NOMO-1 (cell line): ENCODE measurements at regions not wholly inside any gene's neighbourhood (a gene's known extent, or its start where the extent isn't known, plus 50 kb on each side); places are given as distances from the start of the nearest gene placed in this dataset.

Source experiments
- DNase-seq, 2 experiments: peaks; one replicate each; lab custom pipeline; 2025; ENCODE audit not compliant: unreplicated experiment in 2 of 2; lab: John Stamatoyannopoulos, UW

DNA sequence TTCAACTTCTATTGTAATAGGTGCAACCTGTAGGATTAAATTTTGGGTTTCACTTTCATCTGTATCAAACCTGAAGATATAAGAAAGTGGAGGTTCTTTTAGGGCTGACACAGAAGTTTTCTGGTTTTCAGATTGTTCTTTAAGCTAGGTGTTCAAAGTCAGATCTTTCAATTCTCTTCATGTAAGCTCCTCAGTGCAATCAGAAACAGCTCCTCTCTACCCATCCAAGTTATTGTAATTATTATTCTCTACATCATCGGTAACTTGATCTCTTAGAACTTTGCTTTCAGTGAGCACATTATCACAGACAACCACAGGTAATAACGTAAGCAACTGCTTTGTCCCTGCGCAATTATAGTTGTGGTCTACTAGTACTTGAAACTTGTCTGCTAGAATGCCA is 179.4 kb downstream of the MYCN start:
- DNase-seq = no peak

DNA sequence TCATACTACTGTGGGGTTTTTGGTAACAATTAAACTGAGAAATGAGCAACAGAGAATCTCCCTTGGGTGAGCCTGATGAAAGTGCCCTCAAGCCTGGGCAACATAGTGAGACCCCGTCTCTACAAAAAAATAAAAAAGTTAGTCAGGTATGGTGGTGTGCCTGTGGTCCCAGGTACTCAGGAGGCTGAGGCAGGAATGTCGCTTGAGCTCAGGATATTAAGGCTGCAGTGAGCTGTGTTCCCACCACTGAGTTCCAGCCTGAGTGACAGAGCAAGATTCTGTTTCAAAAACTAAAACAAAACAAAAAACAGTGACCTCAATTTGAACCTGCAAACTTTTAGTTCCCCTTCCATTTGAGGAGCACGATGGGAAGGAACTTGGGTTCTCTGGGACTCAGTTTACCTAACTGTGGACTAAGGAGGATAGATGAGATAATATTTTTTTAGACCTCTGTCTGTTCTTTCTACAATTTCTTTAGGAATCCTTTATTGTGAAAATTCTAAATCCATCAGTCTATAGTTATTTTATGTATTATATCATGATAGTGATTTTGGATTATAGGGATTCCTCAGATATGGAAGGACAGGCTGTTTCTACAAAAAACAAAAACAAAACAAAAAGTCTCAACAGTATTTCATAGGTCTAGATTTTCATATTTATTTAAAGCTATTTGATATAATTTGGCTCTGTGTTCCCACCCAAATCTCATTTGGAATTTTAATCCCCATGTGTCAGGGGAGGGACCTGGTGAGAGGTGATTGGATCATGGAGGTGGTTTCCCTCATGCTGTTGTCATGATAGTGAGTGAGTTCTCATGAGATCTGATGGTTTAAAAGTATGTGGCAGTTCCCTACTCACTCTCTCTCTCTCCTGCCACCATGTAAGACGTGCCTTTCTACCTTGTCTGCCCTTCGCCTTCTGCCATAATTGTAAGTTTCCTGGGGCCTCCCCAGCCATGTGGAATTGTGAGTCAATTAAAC is 178.6 kb downstream of the MYCN start:
- DNase-seq = no peak

DNA sequence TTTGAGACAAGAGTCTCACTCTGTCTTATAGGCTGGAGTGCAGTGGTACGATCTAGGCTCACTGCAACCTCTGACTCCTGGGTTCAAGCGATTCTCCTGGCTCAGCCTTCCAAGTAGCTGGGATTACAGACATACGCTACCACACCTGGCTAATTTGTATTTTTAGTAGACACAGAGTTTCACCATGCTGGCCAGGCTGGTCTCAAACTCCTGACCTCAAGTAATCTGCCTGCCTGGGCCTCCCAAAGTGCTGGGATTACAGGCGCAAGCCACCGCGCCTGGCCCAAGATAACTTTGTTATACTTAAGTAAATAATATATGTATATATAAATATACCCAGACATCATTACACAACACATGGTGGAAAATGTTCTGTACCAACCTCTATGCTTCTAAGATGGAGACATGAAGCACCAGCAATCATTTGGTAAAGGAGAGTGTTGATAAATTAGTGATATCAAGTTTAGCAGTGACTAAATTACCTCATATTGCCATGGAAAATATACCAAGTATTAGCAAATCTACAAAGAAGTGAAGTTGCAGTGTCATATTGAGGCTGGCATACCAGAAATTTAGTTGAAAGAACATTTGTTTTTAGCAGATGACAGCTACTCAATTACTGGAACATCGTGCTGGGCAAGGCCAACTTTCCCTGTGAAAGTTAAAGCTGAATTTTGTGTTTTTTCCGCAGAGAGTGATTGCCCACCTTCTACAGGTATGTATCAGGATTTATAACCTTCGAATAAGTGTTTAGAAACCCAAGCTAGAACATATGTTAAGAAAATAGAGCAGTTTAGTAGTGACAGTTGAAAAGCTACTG is 177.7 kb downstream of the MYCN start:
- DNase-seq = no peak

DNA sequence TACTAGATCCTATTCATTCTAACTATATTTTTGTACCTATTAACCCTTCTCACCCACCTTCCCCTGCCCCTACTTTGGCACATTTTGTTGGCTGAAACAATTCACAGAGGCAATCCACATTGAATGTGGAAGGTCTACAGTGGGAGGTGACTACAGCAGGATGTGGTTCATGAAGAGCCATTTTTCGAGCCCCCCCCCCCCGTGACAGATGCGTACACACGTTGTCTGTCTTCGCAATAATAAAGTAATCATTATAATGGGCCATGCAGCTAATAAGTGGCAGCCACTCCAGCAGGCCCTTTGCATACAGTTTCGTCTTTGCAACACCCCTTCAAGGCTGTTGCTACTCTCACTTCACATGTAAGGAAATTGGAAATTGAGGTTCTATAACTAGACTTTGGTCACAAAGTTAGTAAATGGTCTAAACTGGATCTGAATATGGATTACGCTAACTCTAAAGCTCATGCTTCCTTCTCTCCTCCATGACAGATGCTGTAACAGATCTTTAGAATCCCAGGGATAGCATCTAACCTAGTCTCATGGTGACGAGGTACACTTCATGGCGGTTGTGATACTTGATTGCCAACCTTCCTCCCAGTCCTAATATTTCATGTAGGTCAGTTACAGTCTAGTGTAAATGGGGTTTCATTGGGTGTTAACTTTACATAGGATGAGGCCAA is 176.8 kb downstream of the MYCN start:
- no peak for DNase-seq

DNA sequence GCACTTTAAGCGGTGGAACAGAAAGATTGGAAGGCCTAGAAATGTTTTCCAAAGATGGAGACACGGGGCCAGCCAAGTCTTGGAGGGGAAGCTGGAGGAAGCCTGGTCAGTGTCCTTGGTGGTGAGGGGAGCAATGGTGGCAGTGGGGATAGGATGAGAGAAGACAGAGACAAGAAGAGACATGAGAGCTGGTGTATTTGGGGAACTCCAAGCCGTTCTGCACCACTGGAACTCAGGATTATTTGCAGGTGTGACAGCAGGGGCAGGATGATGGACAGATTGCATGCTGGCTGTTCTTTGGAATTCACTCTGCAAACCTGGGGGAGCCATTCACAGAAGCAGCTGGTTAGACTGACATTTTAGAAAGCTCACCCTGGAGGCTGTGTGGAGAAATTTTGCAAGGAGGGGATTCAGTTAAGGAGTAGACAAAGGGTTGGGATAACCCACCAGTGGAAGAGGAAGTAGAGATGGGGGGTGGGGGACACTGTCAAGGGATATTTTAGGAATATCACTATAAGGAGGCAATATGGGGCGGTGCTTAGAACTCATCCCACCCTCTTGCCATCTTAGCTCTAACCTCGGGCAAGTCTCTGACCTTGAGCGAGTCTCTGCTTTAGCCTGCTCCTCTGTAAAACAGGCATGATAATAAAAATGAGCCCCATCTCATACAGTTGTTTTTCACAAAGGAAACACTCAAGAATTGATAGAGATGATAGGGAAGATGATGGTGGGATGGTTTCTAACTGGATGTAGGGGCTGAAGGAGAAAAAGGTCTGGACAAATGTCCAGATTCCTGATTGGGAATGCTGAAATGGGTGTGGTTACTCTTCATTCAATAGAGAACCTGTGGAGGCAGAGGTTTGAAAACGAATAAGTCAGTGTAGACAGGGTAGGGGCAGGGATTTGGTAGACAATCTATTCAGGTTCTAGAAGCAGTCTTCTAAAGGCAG is 175.8 kb downstream of the MYCN start:
- DNase-seq = no peak

DNA sequence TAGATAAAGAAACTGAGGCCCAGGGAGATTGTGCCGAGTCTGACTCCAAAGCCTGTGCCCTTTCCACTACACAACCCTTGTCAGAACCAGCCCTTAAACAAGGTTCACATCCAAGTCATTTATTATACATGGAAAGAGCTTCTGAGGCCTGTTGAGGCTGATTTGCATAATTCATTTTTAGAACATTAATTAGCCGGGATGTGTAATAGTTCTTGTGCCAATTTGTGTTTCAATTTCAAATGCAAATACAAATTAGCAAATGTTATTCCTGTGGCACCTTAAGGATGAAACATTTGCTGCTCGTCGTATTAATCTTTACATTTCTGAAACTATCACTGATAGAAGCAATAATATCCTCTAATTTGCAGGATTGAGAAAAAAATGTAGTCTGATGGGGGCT is 174.9 kb downstream of the MYCN start:
- DNase-seq = no peak

DNA sequence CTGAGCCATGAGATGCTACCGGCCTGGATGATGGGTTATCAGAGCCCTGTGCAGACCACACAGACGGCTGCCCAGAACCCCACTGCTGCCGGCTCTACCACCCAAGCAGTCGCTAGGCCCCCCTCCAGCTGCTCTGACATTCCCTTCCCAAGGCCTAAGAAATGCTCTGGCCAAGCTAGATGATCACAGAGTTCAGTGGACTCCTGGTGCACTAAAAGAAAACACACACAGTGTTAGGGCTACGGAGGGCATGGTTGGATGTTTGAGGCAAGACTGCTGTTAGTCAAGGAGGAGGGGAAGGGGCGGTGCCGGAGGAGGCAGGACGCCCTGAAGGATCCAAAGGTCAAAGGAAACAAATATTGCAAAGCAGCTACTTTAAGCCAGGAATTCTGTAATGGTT is 174.5 kb downstream of the MYCN start:
- no peak for DNase-seq

DNA sequence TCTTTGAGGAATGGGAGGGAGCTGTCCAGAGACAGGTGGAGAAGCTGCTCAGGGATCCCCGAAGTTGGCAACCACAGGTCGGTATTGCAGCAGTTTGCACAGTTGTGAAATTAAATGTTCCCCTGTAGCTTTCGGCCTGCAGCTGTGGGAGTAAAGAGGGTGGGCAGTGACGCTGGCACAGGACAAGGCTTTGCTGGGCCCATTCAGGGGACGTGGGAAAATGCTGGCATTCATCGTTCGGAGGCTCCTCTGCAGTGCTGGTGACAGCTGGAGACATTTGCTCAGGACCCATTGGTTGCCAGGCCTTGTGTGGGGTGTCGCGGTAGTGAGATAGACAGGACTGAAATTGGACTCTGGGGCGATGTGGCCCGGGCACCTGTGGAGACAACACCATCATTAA is 173.7 kb downstream of the MYCN start:
- DNase-seq = no peak

DNA sequence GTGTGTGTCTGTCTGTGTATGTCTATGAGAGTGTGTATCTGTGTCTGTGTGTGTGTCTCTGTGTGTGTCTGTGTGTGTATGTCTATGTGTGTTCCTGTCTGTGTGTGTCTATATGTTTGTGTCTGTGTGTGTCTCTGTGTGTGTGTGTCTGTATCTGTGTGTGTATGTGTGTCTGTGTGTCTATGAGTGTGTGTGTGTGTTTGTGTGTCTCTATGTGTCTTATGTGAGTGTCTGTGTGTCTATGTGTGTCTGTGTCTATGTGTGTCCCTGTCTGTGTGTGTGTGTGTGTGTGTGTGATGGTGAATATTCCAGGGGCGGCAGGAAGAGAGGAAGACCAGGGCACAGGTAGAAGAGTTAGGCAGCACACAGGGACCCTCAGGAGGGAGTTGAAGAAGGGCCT is 173.2 kb downstream of the MYCN start:
- DNase-seq = no peak

DNA sequence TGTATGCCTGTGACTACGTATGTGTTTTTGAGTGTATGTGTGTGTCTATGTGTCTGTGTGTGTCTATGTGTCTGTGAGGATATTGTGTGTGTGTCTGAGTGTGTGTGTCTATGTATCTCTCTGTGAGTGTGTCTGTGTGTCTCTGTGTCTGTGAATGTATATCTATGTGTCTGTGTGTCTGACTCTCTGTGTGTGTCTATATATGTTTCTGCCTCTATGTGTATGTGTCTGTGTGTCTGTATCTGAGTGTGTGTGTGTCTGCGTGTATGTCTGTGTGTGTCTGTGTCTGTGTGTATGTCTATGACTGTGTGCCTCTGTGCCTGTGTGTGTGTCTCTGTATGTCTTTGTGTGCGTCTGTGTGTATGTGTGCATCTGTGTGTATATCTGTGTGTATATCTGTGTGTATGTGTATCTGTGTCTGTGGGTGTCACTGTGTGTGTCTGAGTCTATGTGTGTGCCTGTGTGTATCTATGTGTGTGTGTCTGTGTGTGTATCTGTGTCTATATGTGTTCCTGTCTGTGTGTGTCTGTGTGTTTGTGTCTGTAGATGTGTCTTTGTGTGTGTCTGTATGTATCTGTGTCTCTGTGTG is 172.7 kb downstream of the MYCN start:
- no peak for DNase-seq

DNA sequence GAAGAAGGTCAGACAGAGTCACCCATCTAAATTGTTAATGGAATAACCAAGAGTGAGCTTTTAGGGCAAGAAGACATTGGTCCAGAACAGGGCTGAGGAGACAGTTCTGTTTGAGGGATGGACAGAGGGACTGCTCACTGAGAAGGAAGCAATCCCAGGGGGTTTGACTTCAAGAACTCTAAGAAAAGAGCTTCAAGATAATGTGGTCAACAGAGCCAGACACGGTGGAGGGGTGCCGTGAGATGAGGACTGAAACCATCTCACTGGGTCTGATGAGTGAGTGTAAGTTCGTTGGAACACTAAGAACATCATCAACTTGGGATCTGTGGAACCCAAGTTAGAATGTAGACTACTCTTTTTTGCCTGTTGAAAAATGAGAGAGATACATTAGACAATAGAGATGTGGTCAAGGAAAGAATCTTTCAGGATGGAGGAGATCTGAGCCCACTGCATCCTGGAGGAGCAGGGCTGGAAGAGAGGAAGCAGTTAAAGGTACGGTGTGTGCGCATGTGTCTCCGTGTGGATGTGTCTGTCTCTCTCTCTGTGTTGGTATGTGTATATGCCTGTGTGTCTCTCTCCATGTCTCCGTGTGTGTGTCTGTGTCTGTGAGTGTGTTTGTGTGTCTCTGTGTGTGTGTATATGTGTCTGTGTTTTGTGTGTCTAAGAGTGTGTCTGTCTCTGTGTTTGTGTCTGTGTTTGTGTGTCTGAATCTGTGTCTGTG is 172.1 kb downstream of the MYCN start:
- DNase-seq = no peak

DNA sequence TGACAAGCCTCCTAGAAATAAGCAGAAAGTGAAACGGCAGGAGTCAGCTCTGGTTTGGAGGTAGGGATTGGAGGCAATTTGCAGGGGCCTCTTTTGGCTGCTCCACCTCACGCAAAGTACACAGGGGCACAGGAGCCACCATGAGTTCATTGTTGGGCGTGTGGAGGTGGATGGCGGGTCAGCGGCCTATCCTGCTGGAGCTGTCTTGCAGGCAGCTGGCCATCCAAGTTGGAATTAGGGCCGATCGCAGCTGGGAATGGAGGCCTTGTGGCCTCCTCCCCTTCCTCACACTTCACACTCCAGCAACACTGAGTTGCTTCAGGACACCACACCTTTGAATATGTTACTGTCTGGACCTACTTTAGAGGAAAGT is 171.5 kb downstream of the MYCN start:
- DNase-seq = no peak

DNA sequence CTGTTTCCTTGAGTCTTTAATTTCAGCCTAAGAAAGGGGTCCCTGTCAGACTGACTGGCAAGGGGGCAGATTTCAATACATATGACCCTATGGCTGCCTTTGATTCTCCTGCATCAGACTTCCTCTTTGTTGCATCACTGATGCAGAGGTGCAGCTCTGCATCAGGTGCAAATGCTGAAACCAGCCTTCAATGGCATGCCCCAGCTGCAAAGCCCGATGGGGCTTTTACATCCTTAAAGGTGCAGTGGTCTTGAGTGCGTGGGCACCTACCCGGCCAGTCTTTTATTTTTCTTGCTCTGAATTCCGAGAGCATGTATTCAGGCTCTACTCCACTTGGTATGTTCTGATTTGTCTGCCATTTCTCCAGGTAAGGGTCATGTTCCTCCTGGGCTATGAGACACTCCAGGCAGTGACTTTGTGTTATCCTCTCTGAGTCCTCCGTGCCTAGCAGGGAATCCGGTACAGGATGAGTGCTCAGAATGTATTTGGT is 169.5 kb downstream of the MYCN start:
- no peak for DNase-seq

DNA sequence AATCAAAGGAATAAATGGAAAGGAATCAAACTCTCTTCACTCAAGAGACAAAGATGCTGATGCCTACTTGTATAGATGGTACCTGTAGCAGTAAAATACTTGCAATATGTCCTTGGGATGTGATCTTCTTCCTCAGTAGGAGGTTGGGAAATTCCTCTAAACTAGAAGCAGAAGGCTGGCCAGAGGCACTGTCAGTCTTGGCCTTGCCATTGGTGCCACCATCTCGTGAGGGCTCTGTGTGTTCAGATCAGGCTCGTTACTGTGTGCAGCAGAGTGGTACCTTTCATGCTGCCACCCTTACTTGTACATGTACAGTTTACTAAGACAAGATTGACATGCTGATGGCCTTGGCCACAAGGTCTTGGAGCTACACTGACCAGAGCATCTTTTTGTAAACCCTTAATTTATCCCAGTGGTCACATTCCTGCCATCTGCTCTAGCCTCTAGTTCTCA is 169.0 kb downstream of the MYCN start:
- DNase-seq = no peak

DNA sequence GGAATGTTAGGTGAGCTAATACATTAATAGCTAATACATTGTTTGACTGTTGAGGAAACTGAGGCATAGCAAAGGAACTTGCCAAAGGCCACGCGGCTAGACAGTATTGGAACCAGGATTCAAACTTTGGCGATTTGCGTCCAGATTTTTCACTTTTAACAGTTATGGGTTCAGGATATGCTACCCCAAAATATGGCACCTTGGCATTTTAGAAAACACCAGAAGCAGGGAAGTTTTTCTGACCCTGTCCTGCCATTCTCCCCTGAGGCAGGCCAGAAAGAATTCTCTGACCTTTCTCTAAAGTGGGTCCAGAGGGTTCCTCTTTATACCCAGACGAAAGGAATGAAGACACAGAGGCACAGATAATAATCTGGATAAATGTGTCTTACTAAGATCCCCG is 166.9 kb downstream of the MYCN start:
- DNase-seq = no peak

DNA sequence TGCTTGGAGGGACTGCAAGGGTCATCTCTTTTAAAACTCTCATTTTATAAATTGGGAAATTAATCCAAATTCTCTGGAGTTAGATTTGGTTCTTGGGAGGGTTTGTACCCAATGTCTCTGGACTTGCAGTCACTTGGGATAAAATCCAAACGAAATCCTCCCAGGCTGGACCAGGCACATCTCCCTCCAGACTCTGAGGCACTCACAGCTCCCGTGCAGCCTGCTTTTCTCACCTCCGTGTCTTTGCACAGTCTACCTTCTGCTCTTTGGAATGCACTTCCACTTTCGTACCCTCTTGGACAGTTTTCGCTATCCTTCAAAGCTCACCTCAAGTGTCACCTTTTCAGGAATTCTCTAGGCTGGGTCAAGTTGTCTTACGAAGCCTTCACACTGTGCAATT is 166.3 kb downstream of the MYCN start:
- DNase-seq = no peak

DNA sequence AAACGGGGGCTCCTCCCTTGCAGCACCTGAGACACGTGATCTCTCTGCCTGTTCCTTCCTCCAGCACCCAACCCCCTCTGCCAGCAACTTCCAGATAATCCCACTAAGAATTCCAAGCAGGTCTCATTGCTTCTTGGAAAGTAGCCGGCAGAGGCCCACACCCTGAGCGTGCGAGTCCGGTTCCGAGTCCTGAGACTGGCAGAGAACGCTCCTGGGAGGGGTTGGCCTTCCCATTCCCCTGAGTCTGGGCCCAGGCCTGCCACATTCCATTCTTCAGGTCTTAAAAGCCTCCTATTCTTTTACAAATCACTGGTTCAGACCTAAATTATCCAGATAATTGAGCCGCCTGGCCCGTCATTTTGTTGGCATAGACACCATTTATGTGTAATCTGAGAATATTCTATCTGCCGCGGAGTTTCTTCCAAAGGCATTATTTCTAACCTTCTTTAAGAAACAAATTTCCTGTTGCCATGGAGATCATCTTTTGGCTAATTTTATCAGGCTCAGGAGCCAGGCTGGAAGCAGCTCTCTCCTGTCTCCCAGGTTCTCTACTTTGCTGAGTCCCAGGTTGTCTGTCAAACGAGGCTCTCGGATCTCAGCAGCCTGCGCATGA is 165.4 kb downstream of the MYCN start:
- DNase-seq = no peak

DNA sequence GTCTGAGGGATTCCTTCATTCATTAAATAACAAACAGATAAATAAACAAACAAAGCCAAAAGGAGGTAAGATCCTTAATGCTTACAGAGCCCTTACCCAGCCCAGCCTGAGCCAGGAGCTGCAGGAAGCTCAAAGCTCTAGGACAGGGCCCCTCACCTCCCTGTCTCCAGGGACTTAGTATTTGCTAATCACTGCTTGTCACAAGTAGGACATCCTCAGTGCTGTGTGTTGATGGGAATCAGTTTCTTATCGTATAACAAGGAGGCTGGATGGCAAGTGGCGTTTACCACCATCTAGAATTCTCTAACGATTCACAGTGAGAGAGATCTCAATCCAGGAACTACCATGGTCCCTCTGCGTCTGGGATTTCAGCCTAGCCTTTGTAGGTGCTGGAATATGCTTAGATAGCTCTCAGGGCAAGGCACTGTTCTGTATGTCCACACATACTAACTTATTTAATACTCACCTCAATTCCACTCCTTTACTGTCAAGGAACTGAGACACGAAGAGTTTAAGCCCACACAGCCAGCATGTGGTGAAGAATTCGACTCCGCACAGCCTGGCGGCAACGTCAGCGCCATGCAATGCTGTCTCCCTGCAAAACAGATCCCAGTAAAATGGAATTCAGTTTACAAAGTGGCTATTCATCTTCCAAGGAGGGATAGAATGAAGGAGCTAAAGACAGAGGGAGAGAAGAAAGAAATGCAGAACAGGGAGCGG is 164.8 kb downstream of the MYCN start:
- DNase-seq = no peak
